Smooth muscle cell (in vitro differentiated cells): ENCODE measurements at regions not wholly inside any gene's neighbourhood (a gene's known extent, or its start where the extent isn't known, plus 50 kb on each side); places are given as distances from the start of the nearest gene placed in this dataset.

Source experiments
- DNase-seq: peaks from one replicate; lab custom pipeline; 2025; ENCODE audit not compliant: unreplicated experiment; lab: John Stamatoyannopoulos, UW
- H2AFZ ChIP-seq: fragments of 200-600 bp; sonication (generic); 2 replicates; pipeline ENCODE4 v1.6.0; 2016; ENCODE audit warnings: antibody characterized with exemption, low read depth, mild to moderate bottlenecking
- H3F3A ChIP-seq: fragments of 200-600 bp; sonication (generic); 2 replicates; pipeline ENCODE4 v1.6.0; 2017; ENCODE audit warnings: antibody characterized with exemption, low read depth
- H3K27ac ChIP-seq: fragments of 200-600 bp; sonication (generic); 2 replicates; pipeline ENCODE4 v1.5.1; 2016; ENCODE audit warnings: low read depth, mild to moderate bottlenecking
- H3K27me3 ChIP-seq: fragments of 200-600 bp; sonication (generic); 2 replicates; pipeline ENCODE4 v1.6.1; 2016; ENCODE audit warnings: low read depth, mild to moderate bottlenecking
- H3K36me3 ChIP-seq: fragments of 200-600 bp; sonication (generic); 2 replicates; pipeline ENCODE4 v1.5.1; 2016; ENCODE audit warnings: low read depth
- H3K4me1 ChIP-seq: fragments of 200-600 bp; sonication (generic); 2 replicates; pipeline ENCODE4 v1.5.1; 2016; ENCODE audit warnings: low read depth
- H3K4me2 ChIP-seq: fragments of 200-600 bp; sonication (generic); 2 replicates; pipeline ENCODE4 v1.6.0; 2016; ENCODE audit warnings: mild to moderate bottlenecking
- H3K4me3 ChIP-seq: fragments of 200-600 bp; sonication (generic); 2 replicates; pipeline ENCODE4 v1.5.1; 2016; ENCODE audit warnings: mild to moderate bottlenecking
- H3K79me2 ChIP-seq: fragments of 200-600 bp; sonication (generic); 2 replicates; pipeline ENCODE4 v1.6.0; 2016; ENCODE audit warnings: low read depth, mild to moderate bottlenecking
- H3K9ac ChIP-seq: fragments of 200-600 bp; sonication (generic); 2 replicates; pipeline ENCODE4 v1.6.0; 2016; ENCODE audit warnings: low read depth
- H3K9me3 ChIP-seq: fragments of 200-600 bp; sonication (generic); replicated peaks from 2 replicates; pipeline ENCODE4 v1.5.1; 2016; ENCODE audit warnings: low read depth
- H4K20me1 ChIP-seq: fragments of 200-600 bp; sonication (generic); 2 replicates; pipeline ENCODE4 v1.6.0; 2016; ENCODE audit warnings: low read depth
- CTCF ChIP-seq: fragments of 200-600 bp; sonication (generic); IDR thresholded peaks from 2 replicates; pipeline ENCODE4 v1.5.1; 2017; ENCODE audit warnings: borderline replicate concordance, mild to moderate bottlenecking, antibody characterized with exemption; ENCODE audit not compliant: insufficient read depth, poor library complexity, severe bottlenecking
- WGBS: methylation state at CpG from one replicate; pipeline ENCODE4 v1.1.7; 2016; ENCODE audit warnings: low lambda C conversion rate; 5-methylcytosine and 5-hydroxymethylcytosine counted together

- Histone ChIP-seq H3K27me3 (no peaks in the 10 kb centered on the region), H3K79me2 (no peaks in the 10 kb centered on the region), H3K4me1 (no peaks in the 10 kb centered on the region), H3K9me3 (no peaks in the 10 kb centered on the region), H4K20me1 (no peaks in the 10 kb centered on the region), H3K4me2 (no peak overlapping the region), H3K9ac (no peak overlapping the region), H3K4me3 (no peak overlapping the region), H2AFZ (no peak overlapping the region), H3K36me3 (no peaks in the 10 kb centered on the region), H3K27ac (no peak overlapping the region), H3F3A (no peaks in the 10 kb centered on the region)
- DNase-seq, result no peak
- no peak for TF ChIP-seq CTCF
- 89% methylated on average over 2 of the region's 2 CpGs for WGBS
Measured at GRCh38 chr6:113505084-113505699, 352.0 kb upstream of the MARCKS start.

GRCh38 chr6:113508249-113508648 lies 348.9 kb upstream of the MARCKS start:
- Histone ChIP-seq H3F3A (no peaks in the 10 kb centered on the region), H3K27me3 (no peaks in the 10 kb centered on the region), H4K20me1 (no peaks in the 10 kb centered on the region), H3K79me2 (no peaks in the 10 kb centered on the region), H3K4me2 (no peak overlapping the region), H3K9me3 (no peaks in the 10 kb centered on the region), H3K27ac (no peak overlapping the region), H3K4me3 (no peak overlapping the region), H3K4me1 (no peaks in the 10 kb centered on the region), H3K9ac (no peak overlapping the region), H3K36me3 (no peaks in the 10 kb centered on the region), H2AFZ (no peak overlapping the region)
- DNase-seq, result no peak
- WGBS, result 91% methylated on average over 3 of the region's 3 CpGs
- TF ChIP-seq CTCF, result no peak

- Histone ChIP-seq H3K9me3 (no peaks in the 10 kb centered on the region), H3K4me2 (no peak overlapping the region), H3K9ac (no peak overlapping the region), H2AFZ (no peak overlapping the region), H3K27ac (no peak overlapping the region), H3K4me3 (no peak overlapping the region), H3K79me2 (no peaks in the 10 kb centered on the region), H3K4me1 (no peaks in the 10 kb centered on the region), H3K36me3 (no peaks in the 10 kb centered on the region), H3F3A (no peaks in the 10 kb centered on the region), H3K27me3 (no peaks in the 10 kb centered on the region), H4K20me1 (no peaks in the 10 kb centered on the region)
- no peak for TF ChIP-seq CTCF
- no peak for DNase-seq
- 93% methylated on average over 2 of the region's 2 CpGs for WGBS
Measured at GRCh38 chr6:113511100-113511499, 346.0 kb upstream of the MARCKS start.

GRCh38 chr6:113512576-113512975 lies 344.6 kb upstream of the MARCKS start:
- H3K36me3 ChIP-seq, result no peaks in the 10 kb centered on the region
- H2AFZ ChIP-seq, result no peak overlapping the region
- H3K4me2 ChIP-seq, result no peak overlapping the region
- H3K27me3 ChIP-seq, result no peaks in the 10 kb centered on the region
- TF ChIP-seq CTCF, result no peak
- WGBS, result 95% methylated on average over 2 of the region's 2 CpGs
- H3F3A ChIP-seq, result no peaks in the 10 kb centered on the region
- H3K4me1 ChIP-seq, result no peaks in the 10 kb centered on the region
- DNase-seq, result no peak
- no peak overlapping the region for H3K27ac ChIP-seq
- no peak overlapping the region for H3K9ac ChIP-seq
- H3K9me3 ChIP-seq, result no peaks in the 10 kb centered on the region
- H3K79me2 ChIP-seq, result no peaks in the 10 kb centered on the region
- no peaks in the 10 kb centered on the region for H4K20me1 ChIP-seq
- H3K4me3 ChIP-seq, result no peak overlapping the region
